ENCODE measurements at regions not wholly inside any gene's neighbourhood (a gene's known extent, or its start where the extent isn't known, plus 50 kb on each side); places are given as distances from the start of the nearest gene placed in this dataset.
"Not testable (repeated sequence)": the region's sequence is repeated elsewhere in the genome, so short reads cannot be mapped to it uniquely, and the experiment has no call there.

GRCh38 chr4:62434921-62435320, 1234.8 kb downstream of the ADGRL3 start:
- CTCF ChIA-PET: no interaction called here

GRCh38 chr4:62431513-62432231, 1231.5 kb downstream of the ADGRL3 start:
- H3K4me3 ChIP-seq (ENCODE audit: low read depth in 2 of 2, low read length in 1 of 2); H3K9me3 ChIP-seq; H4K20me1 ChIP-seq (ENCODE audit: insufficient read depth); DNase-seq; H3K4me1 ChIP-seq (ENCODE audit: control insufficient read depth in 1 of 2, insufficient read depth in 2 of 2, low read depth in 1 of 2, low read length in 1 of 2); H3F3A ChIP-seq (replicated peaks; ENCODE audit: insufficient read depth); H3K27ac ChIP-seq (ENCODE audit: low read depth in 2 of 2, low read length in 1 of 2); H3K9me2 ChIP-seq; H3K4me2 ChIP-seq; H3K27me3 ChIP-seq (ENCODE audit: insufficient read depth); H3K79me2 ChIP-seq (ENCODE audit: insufficient read depth); H2AFZ ChIP-seq (ENCODE audit: low read depth); H3K9ac ChIP-seq; POLR2A ChIA-PET; CTCF ChIA-PET; H3K36me3 ChIP-seq (replicated peaks in 1 of 2; ENCODE audit: control insufficient read depth in 1 of 2, insufficient read depth in 2 of 2, low read length in 1 of 2): not testable (repeated sequence)
- 57% methylated on average over 7 of the region's 8 CpGs for WGBS (ENCODE audit: low lambda C conversion rate)

More at GRCh38 chr4:62434921-62435320, 1234.8 kb downstream of the ADGRL3 start:
- no peak overlapping the region for H3K4me3 ChIP-seq (ENCODE audit: low read depth in 2 of 2, low read length in 1 of 2)
- no peaks in the 10 kb centered on the region for H3K9me3 ChIP-seq
- no peaks in the 10 kb centered on the region for H3K9me2 ChIP-seq
- no peaks in the 10 kb centered on the region for H4K20me1 ChIP-seq (ENCODE audit: insufficient read depth)
- TF ChIP-seq TAF1 (IDR thresholded peaks at IDR 0.05; ENCODE audit: borderline replicate concordance, low read depth, low read length) (no peak), PBX3 (IDR thresholded peaks at IDR 0.05) (no peak)
- no peak overlapping the region for H3K4me2 ChIP-seq
- H3K36me3 ChIP-seq (replicated peaks in 1 of 2; ENCODE audit: control insufficient read depth in 1 of 2, insufficient read depth in 2 of 2, low read length in 1 of 2): no peaks in the 10 kb centered on the region
- POLR2A ChIA-PET: no interaction called here
- no peaks in the 10 kb centered on the region for H3K79me2 ChIP-seq (ENCODE audit: insufficient read depth)
- no peaks in the 10 kb centered on the region for H3F3A ChIP-seq (replicated peaks; ENCODE audit: insufficient read depth)
- no peak overlapping the region for H3K27ac ChIP-seq (ENCODE audit: low read depth in 2 of 2, low read length in 1 of 2)
- DNase-seq: no peak
- H2AFZ ChIP-seq (ENCODE audit: low read depth): no peak overlapping the region
- no peaks in the 10 kb centered on the region for H3K27me3 ChIP-seq (ENCODE audit: insufficient read depth)
- no peaks in the 10 kb centered on the region for H3K4me1 ChIP-seq (ENCODE audit: control insufficient read depth in 1 of 2, insufficient read depth in 2 of 2, low read depth in 1 of 2, low read length in 1 of 2)
- no peak overlapping the region for H3K9ac ChIP-seq

- no peak overlapping the region for H3K9ac ChIP-seq
- no peaks in the 10 kb centered on the region for H4K20me1 ChIP-seq (ENCODE audit: insufficient read depth)
- no peaks in the 10 kb centered on the region for H3K27me3 ChIP-seq (ENCODE audit: insufficient read depth)
- POLR2A ChIA-PET: no interaction called here
- H3K4me3 ChIP-seq (ENCODE audit: low read depth in 2 of 2, low read length in 1 of 2): no peak overlapping the region
- H3K79me2 ChIP-seq (ENCODE audit: insufficient read depth): no peaks in the 10 kb centered on the region
- H3F3A ChIP-seq (replicated peaks; ENCODE audit: insufficient read depth): no peaks in the 10 kb centered on the region
- H3K9me3 ChIP-seq: 0 out of 2 replicates have a peak, but pooled peaks cover 4% of the 10 kb centered on the region
- no peaks in the 10 kb centered on the region for H3K9me2 ChIP-seq
- no peaks in the 10 kb centered on the region for H3K4me1 ChIP-seq (ENCODE audit: control insufficient read depth in 1 of 2, insufficient read depth in 2 of 2, low read depth in 1 of 2, low read length in 1 of 2)
- TF ChIP-seq JUND (IDR thresholded peaks at IDR 0.05) (no peak), TAF1 (IDR thresholded peaks at IDR 0.05; ENCODE audit: borderline replicate concordance, low read depth, low read length) (no peak), MEF2A (IDR thresholded peaks at IDR 0.05; ENCODE audit: borderline replicate concordance, low read depth) (no peak), NFIC (IDR thresholded peaks at IDR 0.05; ENCODE audit: borderline replicate concordance) (no peak), CHD2 (IDR thresholded peaks at IDR 0.05; ENCODE audit: low read length, partially characterized antibody) (no peak), MXI1 (IDR thresholded peaks at IDR 0.05; ENCODE audit: low read depth, low read length) (no peak), TEAD4 (IDR thresholded peaks at IDR 0.05; ENCODE audit: borderline replicate concordance, insufficient read depth) (no peak), PBX3 (IDR thresholded peaks at IDR 0.05) (no peak), RCOR1 (IDR thresholded peaks at IDR 0.05; ENCODE audit: low read length) (no peak), MAX (IDR thresholded peaks at IDR 0.05; ENCODE audit: low read depth) (no peak), FOXJ3 (CRISPR knock-in tag; IDR thresholded peaks at IDR 0.05) (no peak), GATA2 (CRISPR knock-in tag; IDR thresholded peaks at IDR 0.05) (no peak), SIN3A (IDR thresholded peaks at IDR 0.05; ENCODE audit: borderline replicate concordance, low read depth, low read length) (no peak), FOSL2 (IDR thresholded peaks at IDR 0.05; ENCODE audit: borderline replicate concordance, low read depth) (no peak), RFX5 (IDR thresholded peaks at IDR 0.05; ENCODE audit: low read length) (no peak), POLR2AphosphoS5 (IDR thresholded peaks at IDR 0.05; ENCODE audit: low read depth, low read length) (no peak), ELF1 (IDR thresholded peaks at IDR 0.05) (no peak), USF1 (IDR thresholded peaks at IDR 0.05; ENCODE audit: borderline replicate concordance, low read depth) (no peak), EP300 (IDR thresholded peaks at IDR 0.05; ENCODE audit: borderline replicate concordance in 1 of 2, low read depth in 1 of 2, low read length in 1 of 2) (no peak), SMC3 (IDR thresholded peaks at IDR 0.05; ENCODE audit: low read depth, low read length) (no peak)
- CTCF ChIA-PET: no interaction called here
- WGBS (ENCODE audit: low lambda C conversion rate): 46% methylated on average over 5 of the region's 5 CpGs
- no peaks in the 10 kb centered on the region for H3K36me3 ChIP-seq (replicated peaks in 1 of 2; ENCODE audit: control insufficient read depth in 1 of 2, insufficient read depth in 2 of 2, low read length in 1 of 2)
- no peak overlapping the region for H3K27ac ChIP-seq (ENCODE audit: low read depth in 2 of 2, low read length in 1 of 2)
- no peak overlapping the region for H3K4me2 ChIP-seq
- H2AFZ ChIP-seq (ENCODE audit: low read depth): no peak overlapping the region
- no peak for DNase-seq
Measured at GRCh38 chr4:62429297-62429696, 1229.2 kb downstream of the ADGRL3 start.
